K562 (cell line): ENCODE measurements at regions not wholly inside any gene's neighbourhood (a gene's known extent, or its start where the extent isn't known, plus 50 kb on each side); places are given as distances from the start of the nearest gene placed in this dataset.
A peak's percentile ranks its signal among the peaks of the same experiment; 100 is the strongest.

Experiments
- ATAC-seq: fragments of 200-7000 bp; cut with Tn5 transposase; 3 replicates; pipeline ENCODE4 v1.9.1; 2020; ENCODE audit warnings: moderate library complexity
- BruUV-seq: library from RNA; stranded (reverse); fragments of 400-500 nt; replicated peaks from 2 replicates; lab custom pipeline; 2021; lab: Mats Ljungman, UMichigan
- CTCF ChIA-PET: fragments of 300-600 bp; formaldehyde crosslinking; extraction: SDS; loops from one replicate; lab custom pipeline; 2021; ENCODE audit warnings: low intra/inter-chr PET ratio; lab: Yijun Ruan, JAX
- POLR2A ChIA-PET: fragments of 300-600, 350-650 bp; sonication (Branson Sonifier 250); formaldehyde crosslinking; extraction: SDS; loops from one replicate; lab custom pipeline; 2021; ENCODE audit warnings: antibody characterized with exemption, inconsistent platforms; lab: Yijun Ruan, JAX
- DNase-seq, 4 experiments: peaks; one replicate each; pipeline versions ENCODE4 v3.0.0 to v3.0.0-alpha.2; 2011 to 2018; ENCODE audit warnings: low spot score in 3 of 4, mixed read lengths in 3 of 4; ENCODE audit errors: extremely low read depth in 1 of 4
- FAIRE-seq: peaks from 2 replicates; lab custom pipeline; 2011; peaks lifted over from hg19 to GRCh38; lab: Jason Lieb, UNC
- H2AFZ ChIP-seq: 2 replicates; pipeline ENCODE4 v1.6.0; 2011; ENCODE audit warnings: low read depth, low read length, control low read depth, inconsistent platforms
- H3K27ac ChIP-seq: fragments of 200-600 bp; 3 replicates; pipeline ENCODE4 v1.8.0; 2011; ENCODE audit warnings: low read depth, mild to moderate bottlenecking, control low read depth, inconsistent platforms, low read length, moderate library complexity, mixed read lengths; ENCODE audit errors: extremely low read depth
- H3K27me3 ChIP-seq, 2 experiments: fragments of 300-600 bp in 1 of 2; 2 replicates in 1 of 2; 3 replicates in 1 of 2; pipeline versions ENCODE4 v1.6.0 to v1.8.0; 2011; ENCODE audit warnings: inconsistent platforms in 2 of 2, low read length in 2 of 2, mild to moderate bottlenecking in 1 of 2, mixed read lengths in 1 of 2, moderate library complexity in 1 of 2; ENCODE audit not compliant: control insufficient read depth in 2 of 2, insufficient read depth in 2 of 2
- H3K36me3 ChIP-seq: fragments of 300-600 bp; 3 replicates; pipeline ENCODE4 v1.8.0; 2011; ENCODE audit warnings: mild to moderate bottlenecking, low read length, inconsistent platforms; ENCODE audit not compliant: control insufficient read depth, insufficient read depth
- H3K4me1 ChIP-seq, 2 experiments: fragments of 200-600 bp in 1 of 2; replicated peaks in 1 of 2; 2 replicates in 1 of 2; 3 replicates in 1 of 2; pipeline versions ENCODE4 v1.5.1 to v1.8.0; 2011; ENCODE audit warnings: inconsistent platforms in 2 of 2, low read length in 2 of 2, mild to moderate bottlenecking in 1 of 2, mixed read lengths in 1 of 2, moderate library complexity in 1 of 2; ENCODE audit not compliant: control insufficient read depth in 2 of 2, insufficient read depth in 2 of 2
- H3K4me2 ChIP-seq: 2 replicates; pipeline ENCODE4 v1.6.1; 2011; ENCODE audit warnings: low read length, control low read depth, inconsistent platforms, mixed read lengths; ENCODE audit not compliant: insufficient read depth
- H3K4me3 ChIP-seq: fragments of 200-600 bp; sonication (generic), shearing (Covaris generic); 2 replicates; pipeline ENCODE4 v1.5.1; 2016; ENCODE audit warnings: control low read depth, inconsistent platforms
- H3K79me2 ChIP-seq: fragments of 200-600 bp; 3 replicates; pipeline ENCODE4 v1.8.0; 2011; ENCODE audit warnings: low read length, inconsistent platforms; ENCODE audit not compliant: control insufficient read depth, insufficient read depth
- H3K9ac ChIP-seq, 2 experiments: 2 replicates each; pipeline versions ENCODE4 v1.6.0 to v1.6.1; 2011; ENCODE audit warnings: low read depth in 2 of 2, low read length in 2 of 2, control low read depth in 1 of 2, inconsistent platforms in 1 of 2, mild to moderate bottlenecking in 1 of 2, mixed read lengths in 1 of 2; ENCODE audit not compliant: insufficient read depth in 1 of 2
- H3K9me1 ChIP-seq: one replicate; pipeline ENCODE4 v1.6.0; 2011; ENCODE audit warnings: inconsistent platforms, mild to moderate bottlenecking, low read length, moderate library complexity; ENCODE audit not compliant: control insufficient read depth, insufficient read depth
- H3K9me3 ChIP-seq: replicated peaks from 2 replicates; pipeline ENCODE4 v1.5.1; 2011; ENCODE audit warnings: low read depth, low read length, inconsistent platforms; ENCODE audit not compliant: control insufficient read depth, insufficient read depth
- H4K20me1 ChIP-seq: replicated peaks from 2 replicates; pipeline ENCODE4 v1.6.1; 2011; ENCODE audit warnings: low read length, inconsistent platforms, mixed read lengths; ENCODE audit not compliant: control insufficient read depth, insufficient read depth
- ARID1B ChIP-seq: fragments of 450-650 bp; IDR thresholded peaks from 2 replicates; pipeline ENCODE4 v1.6.1; 2016; ENCODE audit warnings: antibody characterized with exemption, mild to moderate bottlenecking, inconsistent platforms
- ATF1 ChIP-seq, 2 experiments: fragments of 450-650 bp in 1 of 2; IDR thresholded peaks; 2 replicates each; pipeline ENCODE4 v1.6.1; 2016; ENCODE audit warnings: missing compliant biosample characterization in 1 of 2, missing genetic modification characterization in 1 of 2
- CBFA2T2 ChIP-seq: fragments of 450-650 bp; conservative IDR thresholded peaks from 2 replicates; pipeline ENCODE4 v1.6.1; 2017; ENCODE audit warnings: mild to moderate bottlenecking
- GABPB1 ChIP-seq: sonication (generic); formaldehyde crosslinking; IDR thresholded peaks from 2 replicates; pipeline ENCODE4 v1.8.0; 2022; ENCODE audit warnings: mild to moderate bottlenecking, missing genetic modification reagents
- GTF2F1 ChIP-seq: IDR thresholded peaks from 2 replicates; pipeline ENCODE4 v1.6.1; 2011; ENCODE audit warnings: low read depth, low read length, improper control_type of control experiment
- HEY1 ChIP-seq: fragments of 250-450 bp; sonication (Bioruptor Pico); IDR thresholded peaks from 2 replicates; pipeline ENCODE4 v1.5.0; 2020; ENCODE audit warnings: mild to moderate bottlenecking, moderate library complexity, borderline replicate concordance
- IRF1 ChIP-seq: sonication (generic); formaldehyde crosslinking; IDR thresholded peaks from 2 replicates; pipeline ENCODE4 v1.8.0; 2022; ENCODE audit warnings: missing genetic modification reagents, mild to moderate bottlenecking, borderline replicate concordance
- PKNOX1 ChIP-seq: fragments of 450-650 bp; IDR thresholded peaks from 2 replicates; pipeline ENCODE4 v1.6.1; 2016
- STAT5A ChIP-seq: IDR thresholded peaks from 2 replicates; pipeline ENCODE4 v1.6.1; 2012; ENCODE audit warnings: low read length, inconsistent platforms, borderline replicate concordance
- TAL1 ChIP-seq: fragments of 450-650 bp; IDR thresholded peaks from 2 replicates; pipeline ENCODE4 v1.6.1; 2016; ENCODE audit warnings: mild to moderate bottlenecking
- TEAD1 ChIP-seq, 2 experiments: fragments of 450-650 bp in 1 of 2; sonication (generic) in 1 of 2; formaldehyde crosslinking; IDR thresholded peaks; 2 replicates each; pipeline versions ENCODE4 v1.4.0 to v1.8.0; 2020 to 2022; ENCODE audit warnings: mild to moderate bottlenecking in 2 of 2, missing genetic modification reagents in 1 of 2
- THRAP3 ChIP-seq: fragments of 450-650 bp; IDR thresholded peaks from 2 replicates; pipeline ENCODE4 v1.6.1; 2016; ENCODE audit warnings: mild to moderate bottlenecking, inconsistent platforms, borderline replicate concordance
- ZNF239 ChIP-seq: fragments of 250-450 bp; sonication (Bioruptor Pico); IDR thresholded peaks from 2 replicates; pipeline ENCODE4 v1.4.0; 2020; ENCODE audit warnings: mild to moderate bottlenecking
- ZNF592 ChIP-seq: fragments of 450-650 bp; IDR thresholded peaks from 2 replicates; pipeline ENCODE4 v1.6.1; 2017; ENCODE audit warnings: antibody characterized with exemption, mild to moderate bottlenecking
- WGBS: fragments of 100-300 bp; shearing (Covaris generic); methylation state at CpG from one replicate; pipeline ENCODE4 v1.1.6; 2016; ENCODE audit warnings: low coverage, mixed read lengths; ENCODE audit not compliant: insufficient coverage; ENCODE audit errors: missing lambda C conversion rate; 5-methylcytosine and 5-hydroxymethylcytosine counted together
- in situ Hi-C: fragments of 300-500 bp; cut with MboI; formaldehyde crosslinking; loops from 4 replicates; pipeline ENCODE4 v1.15.0; 2018; ENCODE audit warnings: inconsistent platforms, mixed read lengths
- intact Hi-C: fragments of 100-400 bp; cut with micrococcal nuclease; formaldehyde crosslinking; loops from 2 replicates; pipeline ENCODE4 v1.14.2; 2022
- TF ChIP-seq, protein P1 (sequence below): fragments of 250-450 bp; sonication (Bioruptor Pico); IDR thresholded peaks from 2 replicates; pipeline ENCODE4 v1.4.0; 2020; ENCODE audit warnings: mild to moderate bottlenecking

DNA sequence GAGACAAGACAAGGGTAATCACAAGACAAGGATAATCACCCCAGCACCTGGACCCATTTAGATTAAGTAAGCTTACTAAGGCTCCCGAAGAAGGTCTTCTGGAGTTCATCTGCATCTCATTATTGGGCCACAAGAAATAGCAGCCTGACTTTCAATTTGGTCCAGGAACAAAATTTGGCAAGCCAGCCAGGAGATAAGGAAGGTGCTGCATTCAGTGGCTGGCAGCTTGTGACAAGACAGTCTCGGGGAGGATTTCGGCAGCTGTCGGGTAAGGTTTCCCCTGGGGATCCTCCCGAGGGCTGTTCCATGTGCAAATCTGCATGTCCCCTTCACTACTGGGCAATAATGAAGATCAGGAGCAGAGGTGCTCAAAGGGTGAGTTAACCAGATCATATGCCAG, 195.2 kb downstream of the FCRL5 start:
- Histone ChIP-seq H3K9ac (peak overlapping the region in 1 of 2 experiments; percentile 10; a peak in 1 of 4 replicates), H3K9me1 (no peaks in the 10 kb centered on the region), H3K27ac (peak overlapping the region; percentile 14; the same call in 2 of the 3 replicates), H3K36me3 (no peaks in the 10 kb centered on the region), H2AFZ (peak overlapping the region; percentile 67), H4K20me1 (no peaks in the 10 kb centered on the region), H3K4me2 (peak overlapping the region; percentile 64), H3K27me3 (no peaks in the 10 kb centered on the region), H3K9me3 (no peaks in the 10 kb centered on the region), H3K4me3 (no peak overlapping the region), H3K4me1 (peaks cover 6 to 20% of the 10 kb centered on the region in 2 experiments; a peak in 3 of 5 replicates), H3K79me2 (no peaks in the 10 kb centered on the region)
- 2% methylated on average over 5 of the region's 5 CpGs for WGBS
- CTCF ChIA-PET: no interaction called here
- POLR2A ChIA-PET: interaction anchor here (1.3 kb wide), 2 partner anchors 9 to 25 kb away, joined by 3 to 4 read pairs; no protein-coding TSS in a partner anchor
- FAIRE-seq (peak; percentile 77), ATAC-seq (peak; percentile 78), DNase-seq (peak in 2 of 4 experiments; percentile 38 to 70)
- intact Hi-C loops: loop anchor here (1.0 kb wide), 1 partner anchor 32 kb away; no protein-coding TSS in a partner anchor
- in situ Hi-C loops: no loop called here
- BruUV-seq: no TSS peak
- TF ChIP-seq CBFA2T2 (peak; percentile 37), TEAD1 (CRISPR knock-in tag; IDR thresholded peaks at IDR 0.05) (0 out of 4 replicates have a peak, but pooled peaks of 1 of the 2 experiments have one; percentile 35), HEY1 (CRISPR knock-in tag) (no peak), THRAP3 (no peak), ZNF592 (peak; percentile 54; the same call in 1 of the 2 replicates), PKNOX1 (0 out of 2 replicates have a peak, but pooled peaks have one; percentile 20), ARID1B (peak; percentile 27; the same call in 1 of the 2 replicates), GABPB1 (CRISPR knock-in tag) (no peak), GTF2F1 (no peak), ATF1 (CRISPR knock-in tag; IDR thresholded peaks at IDR 0.05) (no peak), ATF1 (tag; IDR thresholded peaks at IDR 0.05) (0 out of 2 replicates have a peak, but pooled peaks have one; percentile 14), ZNF239 (CRISPR knock-in tag) (no peak), STAT5A (0 out of 2 replicates have a peak, but pooled peaks have one; percentile 14), IRF1 (CRISPR knock-in tag) (no peak), TAL1 (peak; percentile 22; the same call in 1 of the 2 replicates)
- TF ChIP-seq, protein P1, sequence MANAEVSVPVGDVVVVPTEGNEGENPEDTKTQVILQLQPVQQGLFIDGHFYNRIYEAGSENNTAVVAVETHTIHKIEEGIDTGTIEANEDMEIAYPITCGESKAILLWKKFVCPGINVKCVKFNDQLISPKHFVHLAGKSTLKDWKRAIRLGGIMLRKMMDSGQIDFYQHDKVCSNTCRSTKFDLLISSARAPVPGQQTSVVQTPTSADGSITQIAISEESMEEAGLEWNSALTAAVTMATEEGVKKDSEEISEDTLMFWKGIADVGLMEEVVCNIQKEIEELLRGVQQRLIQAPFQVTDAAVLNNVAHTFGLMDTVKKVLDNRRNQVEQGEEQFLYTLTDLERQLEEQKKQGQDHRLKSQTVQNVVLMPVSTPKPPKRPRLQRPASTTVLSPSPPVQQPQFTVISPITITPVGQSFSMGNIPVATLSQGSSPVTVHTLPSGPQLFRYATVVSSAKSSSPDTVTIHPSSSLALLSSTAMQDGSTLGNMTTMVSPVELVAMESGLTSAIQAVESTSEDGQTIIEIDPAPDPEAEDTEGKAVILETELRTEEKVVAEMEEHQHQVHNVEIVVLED (CRISPR knock-in tag): no peak
